ENCODE measurements at regions not wholly inside any gene's neighbourhood (a gene's known extent, or its start where the extent isn't known, plus 50 kb on each side); places are given as distances from the start of the nearest gene placed in this dataset.

- DNase-seq (ENCODE audit: low read depth): no peak
- TF ChIP-seq CTCF (IDR thresholded peaks at IDR 0.05; ENCODE audit: control insufficient read depth, insufficient read depth, low read depth, low read length, missing control alignments): no peak
- H3K4me3 ChIP-seq (ENCODE audit: control insufficient read depth, low read depth, low read length): no peak overlapping the region
These were observed 174.2 kb upstream of the NPVF start for GRCh38 chr7:25402532-25402931.

DNA sequence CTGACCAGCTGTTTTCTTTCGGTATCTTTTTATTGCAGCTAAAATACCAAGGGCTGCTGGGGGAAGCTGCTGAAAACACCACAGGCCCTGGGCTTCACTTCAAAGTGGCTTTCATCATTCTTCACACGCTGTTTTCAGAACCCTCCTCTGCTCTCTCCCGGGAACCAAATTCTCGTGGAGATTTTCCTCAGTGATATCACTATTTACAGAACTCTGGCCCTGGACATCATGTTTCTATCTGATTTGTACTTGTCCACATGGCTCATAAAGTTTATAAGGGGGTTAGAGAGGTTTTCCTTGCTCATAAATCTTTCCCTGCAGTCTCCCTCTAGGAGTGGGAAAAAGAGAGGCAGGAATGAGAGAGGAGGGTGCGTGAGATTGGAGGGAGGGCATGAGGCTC, 177.4 kb upstream of the NPVF start:
- H3K4me3 ChIP-seq (ENCODE audit: control insufficient read depth, low read depth, low read length): no peak overlapping the region

DNA sequence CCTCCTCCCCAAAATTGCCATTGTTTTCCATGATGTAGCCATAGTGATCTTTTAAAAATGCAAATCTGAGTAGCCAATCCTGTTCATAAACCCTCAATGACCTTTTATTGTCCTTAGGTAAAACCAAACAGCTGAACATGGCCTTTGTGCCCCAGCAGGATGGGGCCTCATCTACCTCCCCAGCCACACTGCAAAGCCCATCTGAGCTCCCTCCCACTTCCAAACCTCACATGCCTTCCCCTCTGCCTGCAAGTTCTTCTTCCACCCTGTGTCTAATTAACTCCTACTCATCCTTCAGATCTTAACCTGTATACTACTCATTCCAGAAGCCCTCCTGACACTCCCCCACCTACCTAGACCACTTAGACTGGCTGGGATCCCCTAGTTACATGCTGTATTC, 178.8 kb upstream of the NPVF start:
- no peak for TF ChIP-seq CTCF (IDR thresholded peaks at IDR 0.05; ENCODE audit: control insufficient read depth, insufficient read depth, low read depth, low read length, missing control alignments)

More for the DNA sequence above, 177.4 kb upstream of the NPVF start:
- DNase-seq (ENCODE audit: low read depth): no peak
- TF ChIP-seq CTCF (IDR thresholded peaks at IDR 0.05; ENCODE audit: control insufficient read depth, insufficient read depth, low read depth, low read length, missing control alignments): no peak

DNA sequence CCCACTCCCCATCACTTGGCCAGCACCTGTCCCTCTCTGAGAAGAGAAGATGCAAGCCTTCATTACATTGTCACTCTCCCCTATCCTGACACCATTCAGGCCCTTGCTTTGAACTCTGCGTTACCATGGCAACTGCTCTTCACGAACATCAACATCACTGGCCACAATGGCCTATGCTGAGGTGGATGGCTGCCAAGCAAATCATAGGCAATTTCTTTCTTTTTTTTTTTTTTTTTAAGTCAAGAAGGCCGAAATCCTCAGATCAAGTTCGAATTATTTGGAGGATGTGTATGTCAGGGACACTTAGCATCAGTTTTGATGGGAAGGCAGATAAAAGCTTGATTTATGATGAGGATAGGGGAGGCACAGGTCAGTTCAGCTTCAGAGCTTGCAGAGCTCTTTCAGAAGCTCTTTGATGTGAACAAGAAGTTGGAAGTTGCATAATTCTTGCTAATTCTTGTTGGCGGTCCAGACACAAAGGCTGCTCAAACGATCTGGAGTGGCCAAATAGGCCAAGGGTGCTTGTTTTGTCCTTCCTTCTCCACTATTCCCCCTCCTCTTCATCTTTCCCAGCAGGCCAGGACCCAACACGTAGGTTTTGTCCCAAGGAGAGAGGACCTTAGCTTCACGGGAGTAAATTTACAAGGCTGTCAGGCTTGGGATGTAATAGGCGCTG, 179.9 kb upstream of the NPVF start:
- no peak for DNase-seq (ENCODE audit: low read depth)
- no peak overlapping the region for H3K4me3 ChIP-seq (ENCODE audit: control insufficient read depth, low read depth, low read length)
- TF ChIP-seq CTCF (IDR thresholded peaks at IDR 0.05; ENCODE audit: control insufficient read depth, insufficient read depth, low read depth, low read length, missing control alignments): no peak

More for the DNA sequence above, 178.8 kb upstream of the NPVF start:
- no peak for DNase-seq (ENCODE audit: low read depth)
- H3K4me3 ChIP-seq (ENCODE audit: control insufficient read depth, low read depth, low read length): no peak overlapping the region

GRCh38 chr7:25408876-25409275, 180.6 kb upstream of the NPVF start:
- DNase-seq (ENCODE audit: low read depth): no peak
- no peak for TF ChIP-seq CTCF (IDR thresholded peaks at IDR 0.05; ENCODE audit: control insufficient read depth, insufficient read depth, low read depth, low read length, missing control alignments)
- no peak overlapping the region for H3K4me3 ChIP-seq (ENCODE audit: control insufficient read depth, low read depth, low read length)

DNA sequence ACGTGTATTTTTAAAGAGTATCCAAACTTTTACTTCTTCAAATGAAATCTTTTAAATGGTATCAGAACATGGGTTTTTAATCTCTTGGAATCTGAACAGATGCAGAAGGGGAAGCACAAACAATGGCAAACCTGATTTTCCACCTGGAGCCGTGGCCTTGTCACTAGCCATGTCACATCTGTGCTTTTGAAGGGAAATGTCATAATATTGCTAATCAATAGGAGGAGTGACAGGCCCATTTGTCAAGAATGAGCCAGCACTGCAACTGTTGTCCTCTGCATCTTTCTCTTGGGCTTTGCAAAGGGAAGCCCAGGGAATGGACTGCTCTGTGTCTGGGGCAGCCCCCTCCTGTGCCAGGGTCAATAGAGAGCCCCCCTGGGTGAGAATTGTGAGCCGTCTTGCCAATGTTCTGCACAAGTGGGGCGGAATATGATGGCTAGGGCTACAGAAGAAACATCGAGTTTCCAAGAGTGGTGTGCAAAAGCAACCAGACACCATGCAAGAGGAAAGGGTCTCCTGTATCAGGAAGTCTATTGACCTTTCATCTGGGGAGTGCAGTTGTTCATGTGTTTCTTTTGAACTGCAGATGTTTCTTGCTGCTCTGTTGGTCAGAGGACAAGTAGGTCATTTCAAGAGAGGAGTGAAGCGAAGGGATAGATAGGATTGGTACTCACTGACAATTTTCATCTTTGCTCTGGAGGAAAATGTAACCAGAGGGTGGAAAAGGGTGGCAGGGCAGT, 181.8 kb upstream of the NPVF start:
- no peak for TF ChIP-seq CTCF (IDR thresholded peaks at IDR 0.05; ENCODE audit: control insufficient read depth, insufficient read depth, low read depth, low read length, missing control alignments)
- DNase-seq (ENCODE audit: low read depth): no peak

More for the DNA sequence above, 181.8 kb upstream of the NPVF start:
- no peak overlapping the region for H3K4me3 ChIP-seq (ENCODE audit: control insufficient read depth, low read depth, low read length)
